ENCODE measurements at regions not wholly inside any gene's neighbourhood (a gene's known extent, or its start where the extent isn't known, plus 50 kb on each side); places are given as distances from the start of the nearest gene placed in this dataset.

GRCh38 chr15:81915990-81916389 is 129.8 kb downstream of the MEX3B start:
- TF ChIP-seq, protein P1, sequence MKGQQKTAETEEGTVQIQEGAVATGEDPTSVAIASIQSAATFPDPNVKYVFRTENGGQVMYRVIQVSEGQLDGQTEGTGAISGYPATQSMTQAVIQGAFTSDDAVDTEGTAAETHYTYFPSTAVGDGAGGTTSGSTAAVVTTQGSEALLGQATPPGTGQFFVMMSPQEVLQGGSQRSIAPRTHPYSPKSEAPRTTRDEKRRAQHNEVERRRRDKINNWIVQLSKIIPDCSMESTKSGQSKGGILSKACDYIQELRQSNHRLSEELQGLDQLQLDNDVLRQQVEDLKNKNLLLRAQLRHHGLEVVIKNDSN (IDR thresholded peaks at IDR 0.05; ENCODE audit: borderline replicate concordance, low read depth): no peak
- no peak for TF ChIP-seq FOSL2 (IDR thresholded peaks at IDR 0.05; ENCODE audit: borderline replicate concordance, low read depth)
- no peak for TF ChIP-seq CTCF (IDR thresholded peaks at IDR 0.05)
- TF ChIP-seq MXI1 (IDR thresholded peaks at IDR 0.05; ENCODE audit: low read depth, low read length): no peak
- TF ChIP-seq EP300 (IDR thresholded peaks at IDR 0.05; ENCODE audit: borderline replicate concordance in 1 of 2, low read depth in 1 of 2, low read length in 1 of 2): no peak
